K562 (cell line): ENCODE measurements at regions not wholly inside any gene's neighbourhood (a gene's known extent, or its start where the extent isn't known, plus 50 kb on each side); places are given as distances from the start of the nearest gene placed in this dataset.

ENCODE experiments used
- ATAC-seq: fragments of 200-7000 bp; cut with Tn5 transposase; 3 replicates; pipeline ENCODE4 v1.9.1; 2020; ENCODE audit warnings: moderate library complexity
- BruUV-seq: library from RNA; stranded (reverse); fragments of 400-500 nt; replicated peaks from 2 replicates; lab custom pipeline; 2021; lab: Mats Ljungman, UMichigan
- CTCF ChIA-PET: fragments of 300-600 bp; formaldehyde crosslinking; extraction: SDS; loops from one replicate; lab custom pipeline; 2021; ENCODE audit warnings: low intra/inter-chr PET ratio; lab: Yijun Ruan, JAX
- POLR2A ChIA-PET: fragments of 300-600, 350-650 bp; sonication (Branson Sonifier 250); formaldehyde crosslinking; extraction: SDS; loops from one replicate; lab custom pipeline; 2021; ENCODE audit warnings: antibody characterized with exemption, inconsistent platforms; lab: Yijun Ruan, JAX
- DNase-seq, 4 experiments: peaks; one replicate each; pipeline versions ENCODE4 v3.0.0 to v3.0.0-alpha.2; 2011 to 2018; ENCODE audit warnings: low spot score in 3 of 4, mixed read lengths in 3 of 4; ENCODE audit errors: extremely low read depth in 1 of 4
- FAIRE-seq: peaks from 2 replicates; lab custom pipeline; 2011; peaks lifted over from hg19 to GRCh38; lab: Jason Lieb, UNC
- H2AFZ ChIP-seq: 2 replicates; pipeline ENCODE4 v1.6.0; 2011; ENCODE audit warnings: low read depth, low read length, control low read depth, inconsistent platforms
- H3K27ac ChIP-seq: fragments of 200-600 bp; 3 replicates; pipeline ENCODE4 v1.8.0; 2011; ENCODE audit warnings: low read depth, mild to moderate bottlenecking, control low read depth, inconsistent platforms, low read length, moderate library complexity, mixed read lengths; ENCODE audit errors: extremely low read depth
- H3K27me3 ChIP-seq, 2 experiments: fragments of 300-600 bp in 1 of 2; 2 replicates in 1 of 2; 3 replicates in 1 of 2; pipeline versions ENCODE4 v1.6.0 to v1.8.0; 2011; ENCODE audit warnings: inconsistent platforms in 2 of 2, low read length in 2 of 2, mild to moderate bottlenecking in 1 of 2, mixed read lengths in 1 of 2, moderate library complexity in 1 of 2; ENCODE audit not compliant: control insufficient read depth in 2 of 2, insufficient read depth in 2 of 2
- H3K36me3 ChIP-seq: fragments of 300-600 bp; 3 replicates; pipeline ENCODE4 v1.8.0; 2011; ENCODE audit warnings: mild to moderate bottlenecking, low read length, inconsistent platforms; ENCODE audit not compliant: control insufficient read depth, insufficient read depth
- H3K4me1 ChIP-seq, 2 experiments: fragments of 200-600 bp in 1 of 2; replicated peaks in 1 of 2; 2 replicates in 1 of 2; 3 replicates in 1 of 2; pipeline versions ENCODE4 v1.5.1 to v1.8.0; 2011; ENCODE audit warnings: inconsistent platforms in 2 of 2, low read length in 2 of 2, mild to moderate bottlenecking in 1 of 2, mixed read lengths in 1 of 2, moderate library complexity in 1 of 2; ENCODE audit not compliant: control insufficient read depth in 2 of 2, insufficient read depth in 2 of 2
- H3K4me2 ChIP-seq: 2 replicates; pipeline ENCODE4 v1.6.1; 2011; ENCODE audit warnings: low read length, control low read depth, inconsistent platforms, mixed read lengths; ENCODE audit not compliant: insufficient read depth
- H3K4me3 ChIP-seq: fragments of 200-600 bp; sonication (generic), shearing (Covaris generic); 2 replicates; pipeline ENCODE4 v1.5.1; 2016; ENCODE audit warnings: control low read depth, inconsistent platforms
- H3K79me2 ChIP-seq: fragments of 200-600 bp; 3 replicates; pipeline ENCODE4 v1.8.0; 2011; ENCODE audit warnings: low read length, inconsistent platforms; ENCODE audit not compliant: control insufficient read depth, insufficient read depth
- H3K9ac ChIP-seq, 2 experiments: 2 replicates each; pipeline versions ENCODE4 v1.6.0 to v1.6.1; 2011; ENCODE audit warnings: low read depth in 2 of 2, low read length in 2 of 2, control low read depth in 1 of 2, inconsistent platforms in 1 of 2, mild to moderate bottlenecking in 1 of 2, mixed read lengths in 1 of 2; ENCODE audit not compliant: insufficient read depth in 1 of 2
- H3K9me1 ChIP-seq: one replicate; pipeline ENCODE4 v1.6.0; 2011; ENCODE audit warnings: inconsistent platforms, mild to moderate bottlenecking, low read length, moderate library complexity; ENCODE audit not compliant: control insufficient read depth, insufficient read depth
- H3K9me3 ChIP-seq: replicated peaks from 2 replicates; pipeline ENCODE4 v1.5.1; 2011; ENCODE audit warnings: low read depth, low read length, inconsistent platforms; ENCODE audit not compliant: control insufficient read depth, insufficient read depth
- H4K20me1 ChIP-seq: replicated peaks from 2 replicates; pipeline ENCODE4 v1.6.1; 2011; ENCODE audit warnings: low read length, inconsistent platforms, mixed read lengths; ENCODE audit not compliant: control insufficient read depth, insufficient read depth
- GTF2F1 ChIP-seq: IDR thresholded peaks from 2 replicates; pipeline ENCODE4 v1.6.1; 2011; ENCODE audit warnings: low read depth, low read length, improper control_type of control experiment
- MBD2 ChIP-seq: sonication (generic); IDR thresholded peaks from 2 replicates; pipeline ENCODE4 v1.6.1; 2016; ENCODE audit warnings: low read depth, borderline replicate concordance
- NCOA6 ChIP-seq: fragments of 450-650 bp; IDR thresholded peaks from 2 replicates; pipeline ENCODE4 v1.6.1; 2017; ENCODE audit warnings: mild to moderate bottlenecking
- RBM34 ChIP-seq: fragments of 200-400 bp; formaldehyde crosslinking; IDR thresholded peaks from 2 replicates; pipeline ENCODE4 v1.6.1; 2018; ENCODE audit warnings: low read length, borderline replicate concordance; ENCODE audit not compliant: insufficient read depth
- ZNF551 ChIP-seq: fragments of 250-450 bp; sonication (Bioruptor Pico); IDR thresholded peaks from 2 replicates; pipeline ENCODE4 v1.5.0; 2021; ENCODE audit warnings: mild to moderate bottlenecking, moderate library complexity
- WGBS: fragments of 100-300 bp; shearing (Covaris generic); methylation state at CpG from one replicate; pipeline ENCODE4 v1.1.6; 2016; ENCODE audit warnings: low coverage, mixed read lengths; ENCODE audit not compliant: insufficient coverage; ENCODE audit errors: missing lambda C conversion rate; 5-methylcytosine and 5-hydroxymethylcytosine counted together
- in situ Hi-C: fragments of 300-500 bp; cut with MboI; formaldehyde crosslinking; loops from 4 replicates; pipeline ENCODE4 v1.15.0; 2018; ENCODE audit warnings: inconsistent platforms, mixed read lengths
- intact Hi-C: fragments of 100-400 bp; cut with micrococcal nuclease; formaldehyde crosslinking; loops from 2 replicates; pipeline ENCODE4 v1.14.2; 2022
- TF ChIP-seq, protein P1 (sequence below): fragments of 450-650 bp; IDR thresholded peaks from 2 replicates; pipeline ENCODE4 v1.6.1; 2016; ENCODE audit warnings: mild to moderate bottlenecking
- TF ChIP-seq, protein P2 (sequence below): IDR thresholded peaks from 2 replicates; pipeline ENCODE4 v1.6.1; 2011; ENCODE audit warnings: borderline replicate concordance, low read depth, mild to moderate bottlenecking, moderate library complexity, low read length; ENCODE audit not compliant: insufficient read depth, poor library complexity, severe bottlenecking
- TF ChIP-seq, protein P3 (sequence below): fragments of 450-650 bp; formaldehyde crosslinking; IDR thresholded peaks from 2 replicates; pipeline ENCODE4 v1.4.0; 2020; ENCODE audit warnings: mild to moderate bottlenecking, moderate library complexity

DNA sequence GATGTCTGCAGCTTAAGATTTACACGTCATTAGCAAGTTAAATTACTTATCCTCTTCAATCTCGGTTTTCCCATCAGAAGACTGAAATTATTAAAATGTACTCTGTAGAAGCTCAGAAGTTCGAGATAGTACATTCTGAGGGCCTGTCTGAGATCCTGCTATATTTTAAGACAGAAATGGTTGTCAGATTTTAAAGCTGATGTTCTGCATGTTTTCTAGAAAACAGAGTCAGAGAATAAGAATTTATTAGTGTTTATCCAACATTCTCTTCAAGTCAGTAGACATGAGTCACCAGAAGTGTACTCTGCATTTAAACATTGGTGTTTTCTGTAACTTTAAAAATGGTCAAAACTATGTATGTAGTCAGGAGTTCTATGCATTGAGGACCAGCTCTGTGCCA, 155.2 kb upstream of the MYOCD start:
- POLR2A ChIA-PET, result no interaction called here
- H3K9me3 ChIP-seq, result no peaks in the 10 kb centered on the region

DNA sequence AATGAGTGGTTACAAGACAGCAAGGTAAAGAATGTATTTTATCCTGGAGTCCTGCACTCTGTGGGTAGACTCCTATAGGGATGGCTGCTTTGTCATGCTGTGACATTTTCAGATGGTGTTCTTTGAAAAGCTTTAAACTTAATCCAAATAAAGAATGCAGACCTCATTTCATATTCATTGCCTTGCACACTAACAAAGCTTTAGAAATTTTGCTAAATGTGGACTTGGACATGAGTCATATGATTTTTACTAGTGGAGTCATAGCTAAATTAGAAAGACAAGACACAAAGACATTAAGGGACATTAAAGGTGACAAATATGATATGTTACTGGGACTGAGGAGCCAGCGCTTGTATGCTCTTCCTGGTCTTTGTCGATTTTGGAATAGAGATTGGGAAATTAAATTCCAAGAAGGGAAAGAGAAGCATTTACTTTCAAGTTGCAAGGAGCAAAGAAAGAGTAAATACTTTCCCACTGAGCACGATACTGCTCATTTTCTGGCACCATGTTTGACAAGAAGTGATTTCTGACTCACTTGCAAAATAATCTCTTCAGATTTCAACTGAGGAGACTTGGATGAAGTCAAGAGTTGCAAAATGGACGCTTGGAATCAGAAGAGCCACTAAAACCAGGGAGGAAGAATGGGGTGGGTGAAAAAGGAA, 152.9 kb upstream of the MYOCD start:
- ChIA-PET POLR2A (no interaction called here), CTCF (no interaction called here)
- Histone ChIP-seq H3K4me2 (no peak overlapping the region), H3K9ac (no peak overlapping the region), H3K4me3 (no peak overlapping the region), H3K27me3 (no peaks in the 10 kb centered on the region), H3K4me1 (no peaks in the 10 kb centered on the region), H3K9me3 (no peaks in the 10 kb centered on the region), H3K27ac (no peak overlapping the region), H2AFZ (no peak overlapping the region), H3K9me1 (no peaks in the 10 kb centered on the region), H3K36me3 (no peaks in the 10 kb centered on the region), H3K79me2 (no peaks in the 10 kb centered on the region), H4K20me1 (no peaks in the 10 kb centered on the region)
- WGBS, result 0% methylated on average over 4 of the region's 4 CpGs
- ATAC-seq (no peak), DNase-seq (no peak), FAIRE-seq (no peak)
- in situ Hi-C loops (no loop called here), intact Hi-C loops (no loop called here)
- no TSS peak for BruUV-seq
- TF ChIP-seq, protein P1, sequence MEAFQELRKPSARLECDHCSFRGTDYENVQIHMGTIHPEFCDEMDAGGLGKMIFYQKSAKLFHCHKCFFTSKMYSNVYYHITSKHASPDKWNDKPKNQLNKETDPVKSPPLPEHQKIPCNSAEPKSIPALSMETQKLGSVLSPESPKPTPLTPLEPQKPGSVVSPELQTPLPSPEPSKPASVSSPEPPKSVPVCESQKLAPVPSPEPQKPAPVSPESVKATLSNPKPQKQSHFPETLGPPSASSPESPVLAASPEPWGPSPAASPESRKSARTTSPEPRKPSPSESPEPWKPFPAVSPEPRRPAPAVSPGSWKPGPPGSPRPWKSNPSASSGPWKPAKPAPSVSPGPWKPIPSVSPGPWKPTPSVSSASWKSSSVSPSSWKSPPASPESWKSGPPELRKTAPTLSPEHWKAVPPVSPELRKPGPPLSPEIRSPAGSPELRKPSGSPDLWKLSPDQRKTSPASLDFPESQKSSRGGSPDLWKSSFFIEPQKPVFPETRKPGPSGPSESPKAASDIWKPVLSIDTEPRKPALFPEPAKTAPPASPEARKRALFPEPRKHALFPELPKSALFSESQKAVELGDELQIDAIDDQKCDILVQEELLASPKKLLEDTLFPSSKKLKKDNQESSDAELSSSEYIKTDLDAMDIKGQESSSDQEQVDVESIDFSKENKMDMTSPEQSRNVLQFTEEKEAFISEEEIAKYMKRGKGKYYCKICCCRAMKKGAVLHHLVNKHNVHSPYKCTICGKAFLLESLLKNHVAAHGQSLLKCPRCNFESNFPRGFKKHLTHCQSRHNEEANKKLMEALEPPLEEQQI, result no peak
- TF ChIP-seq, protein P2, sequence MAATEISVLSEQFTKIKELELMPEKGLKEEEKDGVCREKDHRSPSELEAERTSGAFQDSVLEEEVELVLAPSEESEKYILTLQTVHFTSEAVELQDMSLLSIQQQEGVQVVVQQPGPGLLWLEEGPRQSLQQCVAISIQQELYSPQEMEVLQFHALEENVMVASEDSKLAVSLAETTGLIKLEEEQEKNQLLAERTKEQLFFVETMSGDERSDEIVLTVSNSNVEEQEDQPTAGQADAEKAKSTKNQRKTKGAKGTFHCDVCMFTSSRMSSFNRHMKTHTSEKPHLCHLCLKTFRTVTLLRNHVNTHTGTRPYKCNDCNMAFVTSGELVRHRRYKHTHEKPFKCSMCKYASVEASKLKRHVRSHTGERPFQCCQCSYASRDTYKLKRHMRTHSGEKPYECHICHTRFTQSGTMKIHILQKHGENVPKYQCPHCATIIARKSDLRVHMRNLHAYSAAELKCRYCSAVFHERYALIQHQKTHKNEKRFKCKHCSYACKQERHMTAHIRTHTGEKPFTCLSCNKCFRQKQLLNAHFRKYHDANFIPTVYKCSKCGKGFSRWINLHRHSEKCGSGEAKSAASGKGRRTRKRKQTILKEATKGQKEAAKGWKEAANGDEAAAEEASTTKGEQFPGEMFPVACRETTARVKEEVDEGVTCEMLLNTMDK, result no peak
- TF ChIP-seq, protein P3, sequence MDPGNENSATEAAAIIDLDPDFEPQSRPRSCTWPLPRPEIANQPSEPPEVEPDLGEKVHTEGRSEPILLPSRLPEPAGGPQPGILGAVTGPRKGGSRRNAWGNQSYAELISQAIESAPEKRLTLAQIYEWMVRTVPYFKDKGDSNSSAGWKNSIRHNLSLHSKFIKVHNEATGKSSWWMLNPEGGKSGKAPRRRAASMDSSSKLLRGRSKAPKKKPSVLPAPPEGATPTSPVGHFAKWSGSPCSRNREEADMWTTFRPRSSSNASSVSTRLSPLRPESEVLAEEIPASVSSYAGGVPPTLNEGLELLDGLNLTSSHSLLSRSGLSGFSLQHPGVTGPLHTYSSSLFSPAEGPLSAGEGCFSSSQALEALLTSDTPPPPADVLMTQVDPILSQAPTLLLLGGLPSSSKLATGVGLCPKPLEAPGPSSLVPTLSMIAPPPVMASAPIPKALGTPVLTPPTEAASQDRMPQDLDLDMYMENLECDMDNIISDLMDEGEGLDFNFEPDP (CRISPR knock-in tag), result no peak
- TF ChIP-seq GTF2F1 (no peak), NCOA6 (no peak), RBM34 (no peak)

More for the DNA sequence above, 155.2 kb upstream of the MYOCD start:
- Histone ChIP-seq H4K20me1 (no peaks in the 10 kb centered on the region), H3K9me1 (no peaks in the 10 kb centered on the region), H3K4me1 (no peaks in the 10 kb centered on the region), H2AFZ (no peak overlapping the region), H3K79me2 (no peaks in the 10 kb centered on the region), H3K27me3 (no peaks in the 10 kb centered on the region), H3K4me3 (no peak overlapping the region), H3K36me3 (no peaks in the 10 kb centered on the region), H3K27ac (no peak overlapping the region), H3K9ac (no peak overlapping the region), H3K4me2 (no peak overlapping the region)
- DNase-seq (no peak), ATAC-seq (no peak), FAIRE-seq (no peak)
- intact Hi-C loops (no loop called here), in situ Hi-C loops (no loop called here)
- BruUV-seq, result no TSS peak
- TF ChIP-seq MBD2 (no peak), ZNF551 (CRISPR knock-in tag) (no peak)
- WGBS, result 0% methylated on average over 3 of the region's 3 CpGs
- CTCF ChIA-PET, result no interaction called here
